ENCODE measurements at regions not wholly inside any gene's neighbourhood (a gene's known extent, or its start where the extent isn't known, plus 50 kb on each side); places are given as distances from the start of the nearest gene placed in this dataset.

DNA sequence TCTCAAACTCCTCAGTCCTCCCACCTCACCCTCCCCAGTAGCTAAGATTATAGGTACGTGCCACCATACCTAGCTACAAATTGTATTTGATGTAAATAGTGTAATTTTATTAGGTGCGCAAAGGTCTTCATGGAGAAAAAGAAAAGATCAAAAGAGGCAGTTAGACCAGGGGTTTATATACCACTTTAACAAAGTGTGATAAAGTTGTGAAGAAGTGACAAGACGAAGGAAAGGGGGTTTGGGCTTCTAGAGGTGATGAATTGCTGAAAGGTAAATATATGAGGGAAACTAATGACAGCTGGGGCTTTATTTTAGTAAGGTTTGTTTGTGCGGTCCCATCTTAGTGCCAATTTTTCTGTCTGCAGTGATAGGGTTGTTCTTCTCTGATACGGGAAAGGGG lies 105.3 kb downstream of the CD24 start (continued):
- no peak for TF ChIP-seq NFXL1 (IDR thresholded peaks at IDR 0.05; ENCODE audit: borderline replicate concordance)
- no peak for TF ChIP-seq SUPT20H (IDR thresholded peaks at IDR 0.05; ENCODE audit: borderline replicate concordance, control insufficient read depth, low read depth, low read length)
- no peak for TF ChIP-seq FOXM1 (IDR thresholded peaks at IDR 0.05; ENCODE audit: low read depth, low read length)

DNA sequence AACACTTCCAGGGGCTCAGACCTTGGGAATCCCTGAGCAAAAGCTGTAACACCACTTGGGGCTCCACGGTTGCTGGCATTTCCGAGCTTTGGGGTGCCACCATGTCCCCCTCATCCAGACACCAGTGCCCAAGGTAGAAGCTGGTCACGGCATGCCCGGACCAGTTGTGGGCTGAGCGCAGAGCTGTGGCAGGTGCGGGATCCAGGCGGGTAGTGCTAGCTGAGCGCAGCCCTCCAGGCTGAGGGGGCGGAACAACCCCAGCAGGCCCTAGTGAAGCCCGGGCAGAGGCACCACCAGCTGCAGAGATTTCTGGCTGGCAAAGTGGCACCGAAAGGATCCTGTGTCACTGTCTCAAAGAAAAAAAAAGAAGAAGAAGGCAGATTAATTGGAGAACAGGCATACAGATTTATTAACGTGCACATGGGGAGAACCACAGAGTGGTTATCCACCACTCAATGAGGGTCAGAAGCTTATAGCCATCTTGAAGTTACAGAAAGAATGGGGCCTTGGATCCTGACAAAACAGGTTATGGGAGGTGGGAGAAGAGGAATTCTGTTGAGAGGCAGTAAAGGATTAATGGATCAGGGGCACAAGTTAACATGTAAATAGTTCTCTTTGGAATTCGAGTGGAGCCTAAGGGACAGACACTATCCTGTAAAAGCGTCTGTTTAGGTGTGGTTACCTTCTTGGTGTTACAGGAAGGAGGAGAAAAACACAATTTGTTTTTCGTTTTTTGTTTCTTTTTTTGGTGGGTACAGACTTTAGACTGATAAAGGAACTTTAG lies 107.5 kb downstream of the CD24 start:
- Histone ChIP-seq H3K9ac (ENCODE audit: control insufficient read depth, insufficient read depth, low read length) (no peak overlapping the region), H3K79me2 (ENCODE audit: control insufficient read depth, insufficient read depth, low read length) (no peaks in the 10 kb centered on the region), H3K27ac (ENCODE audit: control insufficient read depth, insufficient read depth) (no peak overlapping the region), H3K4me3 (no peak overlapping the region), H4K20me1 (ENCODE audit: control insufficient read depth, insufficient read depth) (no peaks in the 10 kb centered on the region), H3K4me1 (ENCODE audit: control insufficient read depth, insufficient read depth, low read length) (no peaks in the 10 kb centered on the region), H3K9me3 (replicated peaks; ENCODE audit: control insufficient read depth, insufficient read depth, low read length) (no peaks in the 10 kb centered on the region; the same call in 2 of the 3 replicates), H2AFZ (ENCODE audit: control insufficient read depth, low read depth, low read length) (no peak overlapping the region), H3K27me3 (replicated peaks in 1 of 2; ENCODE audit: control insufficient read depth in 2 of 2, insufficient read depth in 2 of 2, low read length in 1 of 2) (no peaks in the 10 kb centered on the region), H3K36me3 (ENCODE audit: control insufficient read depth in 2 of 2, insufficient read depth in 2 of 2, low read length in 1 of 2) (no peaks in the 10 kb centered on the region), H3K4me2 (ENCODE audit: control insufficient read depth, insufficient read depth) (no peak overlapping the region)
- ATAC-seq (no peak), FAIRE-seq (no peak), DNase-seq (ENCODE audit: low read depth, low spot score) (no peak)
- ChIA-PET CTCF (no interaction called here), POLR2A (interaction anchor here (0.6 kb wide), 1 partner anchor 22 kb away, joined by 3 read pairs; no protein-coding TSS in a partner anchor), SMC1A (ENCODE audit: uncharacterized antibody, unreplicated experiment) (interaction anchor here (0.6 kb wide), 1 partner anchor 461 kb away, joined by 3 read pairs; no protein-coding TSS in a partner anchor), RAD21 (ENCODE audit: unreplicated experiment) (interaction anchor here (0.8 kb wide), 1 partner anchor 231 kb away, joined by 3 read pairs; no protein-coding TSS in a partner anchor)
- BruUV-seq (replicated peaks): no TSS peak
- intact Hi-C loops (cut with micrococcal nuclease; ENCODE audit: unreplicated experiment): no loop called here
- in situ Hi-C loops (cut with MboI): no loop called here
- 59% methylated on average over 15 of the region's 15 CpGs for WGBS (ENCODE audit: insufficient coverage, insufficient replicate concordance, low lambda C conversion rate, missing lambda C conversion rate)
- TF ChIP-seq MTA2 (IDR thresholded peaks at IDR 0.05; ENCODE audit: low read depth) (no peak), BACH1 (IDR thresholded peaks at IDR 0.05; ENCODE audit: borderline replicate concordance) (no peak), DPF2 (IDR thresholded peaks at IDR 0.05) (no peak), ESRRA (IDR thresholded peaks at IDR 0.05; ENCODE audit: low read length) (no peak), LARP7 (IDR thresholded peaks at IDR 0.05) (no peak), ZNF24 (IDR thresholded peaks at IDR 0.05) (no peak), JUND (IDR thresholded peaks at IDR 0.05; ENCODE audit: low read depth, low read length) (no peak)
- TF ChIP-seq, protein P1, sequence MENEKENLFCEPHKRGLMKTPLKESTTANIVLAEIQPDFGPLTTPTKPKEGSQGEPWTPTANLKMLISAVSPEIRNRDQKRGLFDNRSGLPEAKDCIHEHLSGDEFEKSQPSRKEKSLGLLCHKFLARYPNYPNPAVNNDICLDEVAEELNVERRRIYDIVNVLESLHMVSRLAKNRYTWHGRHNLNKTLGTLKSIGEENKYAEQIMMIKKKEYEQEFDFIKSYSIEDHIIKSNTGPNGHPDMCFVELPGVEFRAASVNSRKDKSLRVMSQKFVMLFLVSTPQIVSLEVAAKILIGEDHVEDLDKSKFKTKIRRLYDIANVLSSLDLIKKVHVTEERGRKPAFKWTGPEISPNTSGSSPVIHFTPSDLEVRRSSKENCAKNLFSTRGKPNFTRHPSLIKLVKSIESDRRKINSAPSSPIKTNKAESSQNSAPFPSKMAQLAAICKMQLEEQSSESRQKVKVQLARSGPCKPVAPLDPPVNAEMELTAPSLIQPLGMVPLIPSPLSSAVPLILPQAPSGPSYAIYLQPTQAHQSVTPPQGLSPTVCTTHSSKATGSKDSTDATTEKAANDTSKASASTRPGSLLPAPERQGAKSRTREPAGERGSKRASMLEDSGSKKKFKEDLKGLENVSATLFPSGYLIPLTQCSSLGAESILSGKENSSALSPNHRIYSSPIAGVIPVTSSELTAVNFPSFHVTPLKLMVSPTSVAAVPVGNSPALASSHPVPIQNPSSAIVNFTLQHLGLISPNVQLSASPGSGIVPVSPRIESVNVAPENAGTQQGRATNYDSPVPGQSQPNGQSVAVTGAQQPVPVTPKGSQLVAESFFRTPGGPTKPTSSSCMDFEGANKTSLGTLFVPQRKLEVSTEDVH (IDR thresholded peaks at IDR 0.05; ENCODE audit: low read depth, partially characterized antibody): no peak
- TF ChIP-seq, protein P2, sequence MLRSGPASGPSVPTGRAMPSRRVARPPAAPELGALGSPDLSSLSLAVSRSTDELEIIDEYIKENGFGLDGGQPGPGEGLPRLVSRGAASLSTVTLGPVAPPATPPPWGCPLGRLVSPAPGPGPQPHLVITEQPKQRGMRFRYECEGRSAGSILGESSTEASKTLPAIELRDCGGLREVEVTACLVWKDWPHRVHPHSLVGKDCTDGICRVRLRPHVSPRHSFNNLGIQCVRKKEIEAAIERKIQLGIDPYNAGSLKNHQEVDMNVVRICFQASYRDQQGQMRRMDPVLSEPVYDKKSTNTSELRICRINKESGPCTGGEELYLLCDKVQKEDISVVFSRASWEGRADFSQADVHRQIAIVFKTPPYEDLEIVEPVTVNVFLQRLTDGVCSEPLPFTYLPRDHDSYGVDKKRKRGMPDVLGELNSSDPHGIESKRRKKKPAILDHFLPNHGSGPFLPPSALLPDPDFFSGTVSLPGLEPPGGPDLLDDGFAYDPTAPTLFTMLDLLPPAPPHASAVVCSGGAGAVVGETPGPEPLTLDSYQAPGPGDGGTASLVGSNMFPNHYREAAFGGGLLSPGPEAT (IDR thresholded peaks at IDR 0.05; ENCODE audit: low read depth): no peak
- TF ChIP-seq, protein P3, sequence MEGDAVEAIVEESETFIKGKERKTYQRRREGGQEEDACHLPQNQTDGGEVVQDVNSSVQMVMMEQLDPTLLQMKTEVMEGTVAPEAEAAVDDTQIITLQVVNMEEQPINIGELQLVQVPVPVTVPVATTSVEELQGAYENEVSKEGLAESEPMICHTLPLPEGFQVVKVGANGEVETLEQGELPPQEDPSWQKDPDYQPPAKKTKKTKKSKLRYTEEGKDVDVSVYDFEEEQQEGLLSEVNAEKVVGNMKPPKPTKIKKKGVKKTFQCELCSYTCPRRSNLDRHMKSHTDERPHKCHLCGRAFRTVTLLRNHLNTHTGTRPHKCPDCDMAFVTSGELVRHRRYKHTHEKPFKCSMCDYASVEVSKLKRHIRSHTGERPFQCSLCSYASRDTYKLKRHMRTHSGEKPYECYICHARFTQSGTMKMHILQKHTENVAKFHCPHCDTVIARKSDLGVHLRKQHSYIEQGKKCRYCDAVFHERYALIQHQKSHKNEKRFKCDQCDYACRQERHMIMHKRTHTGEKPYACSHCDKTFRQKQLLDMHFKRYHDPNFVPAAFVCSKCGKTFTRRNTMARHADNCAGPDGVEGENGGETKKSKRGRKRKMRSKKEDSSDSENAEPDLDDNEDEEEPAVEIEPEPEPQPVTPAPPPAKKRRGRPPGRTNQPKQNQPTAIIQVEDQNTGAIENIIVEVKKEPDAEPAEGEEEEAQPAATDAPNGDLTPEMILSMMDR (IDR thresholded peaks at IDR 0.05 in 2 of 3, conservative IDR thresholded peaks at IDR 0.05 in 1 of 3; ENCODE audit: control insufficient read depth in 2 of 3, extremely low read depth in 1 of 3, insufficient read depth in 1 of 3, low read depth in 3 of 3, low read length in 3 of 3): no peak
- TF ChIP-seq, protein P4, sequence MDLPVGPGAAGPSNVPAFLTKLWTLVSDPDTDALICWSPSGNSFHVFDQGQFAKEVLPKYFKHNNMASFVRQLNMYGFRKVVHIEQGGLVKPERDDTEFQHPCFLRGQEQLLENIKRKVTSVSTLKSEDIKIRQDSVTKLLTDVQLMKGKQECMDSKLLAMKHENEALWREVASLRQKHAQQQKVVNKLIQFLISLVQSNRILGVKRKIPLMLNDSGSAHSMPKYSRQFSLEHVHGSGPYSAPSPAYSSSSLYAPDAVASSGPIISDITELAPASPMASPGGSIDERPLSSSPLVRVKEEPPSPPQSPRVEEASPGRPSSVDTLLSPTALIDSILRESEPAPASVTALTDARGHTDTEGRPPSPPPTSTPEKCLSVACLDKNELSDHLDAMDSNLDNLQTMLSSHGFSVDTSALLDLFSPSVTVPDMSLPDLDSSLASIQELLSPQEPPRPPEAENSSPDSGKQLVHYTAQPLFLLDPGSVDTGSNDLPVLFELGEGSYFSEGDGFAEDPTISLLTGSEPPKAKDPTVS (IDR thresholded peaks at IDR 0.05; ENCODE audit: low read depth, low read length): no peak
